PC-3 (cell line): ENCODE measurements at regions not wholly inside any gene's neighbourhood (a gene's known extent, or its start where the extent isn't known, plus 50 kb on each side); places are given as distances from the start of the nearest gene placed in this dataset.
"Not testable (repeated sequence)": the region's sequence is repeated elsewhere in the genome, so short reads cannot be mapped to it uniquely, and the experiment has no call there.

Experiments
- ATAC-seq: fragments of 200-7000 bp; cut with Tn5 transposase; 2 replicates; pipeline ENCODE4 v1.9.1; 2020; ENCODE audit warnings: mild to moderate bottlenecking, moderate library complexity
- BruUV-seq: library from RNA; stranded (reverse); fragments of 400-500 nt; replicated peaks from 2 replicates; lab custom pipeline; 2021; lab: Mats Ljungman, UMichigan
- CTCF ChIA-PET: fragments of 300-600 bp; sonication (Branson Sonifier 250); formaldehyde crosslinking; loops from one replicate; lab custom pipeline; 2022; ENCODE audit warnings: antibody characterized with exemption; lab: Charles Lee
- POLR2A ChIA-PET: fragments of 300-600 bp; sonication (Branson Sonifier 250); formaldehyde crosslinking; loops from one replicate; lab custom pipeline; 2022; ENCODE audit warnings: antibody characterized with exemption; ENCODE audit not compliant: unreplicated experiment; lab: Charles Lee
- DNase-seq: peaks from one replicate; pipeline ENCODE4 v3.0.0-alpha.2; 2015
- H2AFZ ChIP-seq: fragments of 300-600 bp; sonication (generic); 2 replicates; pipeline ENCODE4 v1.6.0; 2016; ENCODE audit warnings: antibody characterized with exemption, low read length
- H3F3A ChIP-seq: fragments of 300-600 bp; sonication (generic); one replicate; pipeline ENCODE4 v1.6.0; 2017; ENCODE audit warnings: antibody characterized with exemption, low read length, control low read depth, mild to moderate bottlenecking; ENCODE audit not compliant: unreplicated experiment
- H3K27ac ChIP-seq: fragments of 300-600 bp; sonication (generic); 2 replicates; pipeline ENCODE4 v1.5.1; 2016; ENCODE audit warnings: mild to moderate bottlenecking, low read length
- H3K27me3 ChIP-seq: fragments of 300-600 bp; sonication (generic); 2 replicates; pipeline ENCODE4 v1.6.1; 2016; ENCODE audit warnings: low read length, mixed read lengths
- H3K36me3 ChIP-seq: fragments of 300-600 bp; sonication (generic); 2 replicates; pipeline ENCODE4 v1.6.1; 2016; ENCODE audit warnings: low read depth, mixed run types, low read length, mixed read lengths
- H3K4me1 ChIP-seq: fragments of 300-600 bp; sonication (generic); 2 replicates; pipeline ENCODE4 v1.5.1; 2016; ENCODE audit warnings: low read length; ENCODE audit not compliant: insufficient read depth
- H3K4me2 ChIP-seq: fragments of 300-600 bp; sonication (generic); 2 replicates; pipeline ENCODE4 v1.6.0; 2016; ENCODE audit warnings: low read length
- H3K4me3 ChIP-seq: fragments of 300-600 bp; sonication (generic); 2 replicates; pipeline ENCODE4 v1.5.1; 2016; ENCODE audit warnings: mild to moderate bottlenecking, low read length, mixed read lengths
- H3K79me2 ChIP-seq: fragments of 300-600 bp; sonication (generic); 2 replicates; pipeline ENCODE4 v1.6.1; 2017; ENCODE audit warnings: low read length, mixed read lengths
- H3K9ac ChIP-seq: fragments of 300-600 bp; sonication (generic); 2 replicates; pipeline ENCODE4 v1.6.0; 2016; ENCODE audit warnings: mild to moderate bottlenecking, low read length
- H3K9me2 ChIP-seq: fragments of 300-600 bp; sonication (generic); replicated peaks from 2 replicates; pipeline ENCODE4 v1.6.1; 2016; ENCODE audit warnings: mixed run types, low read length, mixed read lengths
- H3K9me3 ChIP-seq: fragments of 300-600 bp; sonication (generic); 2 replicates; pipeline ENCODE4 v1.6.1; 2016; ENCODE audit warnings: low read length, mixed read lengths
- H4K20me1 ChIP-seq: fragments of 300-600 bp; sonication (generic); 2 replicates; pipeline ENCODE4 v1.6.1; 2016; ENCODE audit warnings: low read length, mixed read lengths
- CTCF ChIP-seq: fragments of 300-600 bp; sonication (generic); conservative IDR thresholded peaks from 2 replicates; pipeline ENCODE4 v1.5.1; 2017; ENCODE audit warnings: antibody characterized with exemption, low read depth, mild to moderate bottlenecking, low read length
- EZH2 ChIP-seq: fragments of 300-600 bp; sonication (generic); IDR thresholded peaks from one replicate; pipeline ENCODE4 v1.6.1; 2017; ENCODE audit warnings: antibody characterized with exemption, mild to moderate bottlenecking, low read length; ENCODE audit not compliant: unreplicated experiment
- EZH2phosphoT487 ChIP-seq: fragments of 300-600 bp; sonication (generic); IDR thresholded peaks from 2 replicates; pipeline ENCODE4 v1.6.1; 2018; ENCODE audit warnings: mild to moderate bottlenecking, antibody characterized with exemption, low read length, borderline replicate concordance
- intact Hi-C: fragments of 100-400 bp; cut with micrococcal nuclease; formaldehyde crosslinking; loops from 2 replicates; pipeline ENCODE4 v1.9.0; 2023

DNA sequence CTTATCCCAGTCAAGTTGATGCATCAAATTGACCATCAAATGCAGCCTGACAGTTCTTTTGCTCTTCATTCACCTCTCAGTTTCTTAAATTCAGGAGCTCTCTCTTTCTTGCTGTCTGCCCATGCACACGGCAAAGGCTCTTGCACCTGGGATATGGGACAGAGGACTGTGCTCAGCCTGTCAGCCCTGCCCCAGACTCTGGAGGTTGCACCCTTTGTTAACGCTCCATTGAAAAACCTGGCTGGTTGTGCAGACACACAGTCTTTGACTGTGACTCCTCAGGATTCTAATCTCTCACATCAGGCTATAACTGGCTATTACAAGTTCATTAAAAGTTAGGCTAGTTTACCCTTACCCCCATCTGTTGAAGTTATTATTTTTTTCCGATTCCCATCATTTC, 1032.5 kb downstream of the SOCS6 start:
- H3K4me1 ChIP-seq = no peaks in the 10 kb centered on the region
- no peak overlapping the region for H3K4me2 ChIP-seq
- no peaks in the 10 kb centered on the region for H3F3A ChIP-seq
- no peaks in the 10 kb centered on the region for H3K79me2 ChIP-seq
- TF ChIP-seq EZH2phosphoT487 = no peak
- TF ChIP-seq CTCF = no peak
- TF ChIP-seq EZH2 = no peak
- no TSS peak for BruUV-seq
- no peak overlapping the region for H3K4me3 ChIP-seq
- DNase-seq (no peak), ATAC-seq (no peak)
- H3K9ac ChIP-seq = no peak overlapping the region
- ChIA-PET CTCF (no interaction called here), POLR2A (interaction anchor here (0.6 kb wide), 1 partner anchor 25 kb away, joined by 3 read pairs; no protein-coding TSS in a partner anchor)
- H3K27ac ChIP-seq = no peak overlapping the region
- H3K27me3 ChIP-seq = no peaks in the 10 kb centered on the region
- no peaks in the 10 kb centered on the region for H3K9me2 ChIP-seq
- intact Hi-C loops = no loop called here
- no peaks in the 10 kb centered on the region for H3K36me3 ChIP-seq
- H2AFZ ChIP-seq = no peak overlapping the region
- H4K20me1 ChIP-seq = no peaks in the 10 kb centered on the region
- H3K9me3 ChIP-seq = no peaks in the 10 kb centered on the region

GRCh38 chr18:71304856-71305255, 1016.0 kb downstream of the SOCS6 start:
- Histone ChIP-seq H3K27me3 (no peaks in the 10 kb centered on the region), H3K79me2 (no peaks in the 10 kb centered on the region), H4K20me1 (no peaks in the 10 kb centered on the region), H3K4me2 (no peak overlapping the region), H3K9ac (no peak overlapping the region), H2AFZ (no peak overlapping the region), H3K9me2 (no peaks in the 10 kb centered on the region), H3K27ac (no peak overlapping the region), H3K4me3 (no peak overlapping the region), H3K36me3 (no peaks in the 10 kb centered on the region), H3K4me1 (no peaks in the 10 kb centered on the region), H3F3A (no peaks in the 10 kb centered on the region), H3K9me3 (no peaks in the 10 kb centered on the region)
- ATAC-seq = no peak
- no TSS peak for BruUV-seq
- TF ChIP-seq EZH2phosphoT487 (no peak), EZH2 (no peak), CTCF (no peak)
- no peak for DNase-seq
- ChIA-PET POLR2A (no interaction called here), CTCF (no interaction called here)
- intact Hi-C loops = no loop called here

- H3K4me1 ChIP-seq, H3K9ac ChIP-seq, H3K36me3 ChIP-seq, H3K79me2 ChIP-seq, intact Hi-C loops, H2AFZ ChIP-seq, H4K20me1 ChIP-seq, H3K27me3 ChIP-seq, POLR2A ChIA-PET, H3K27ac ChIP-seq, H3K4me2 ChIP-seq, H3K9me2 ChIP-seq, H3K9me3 ChIP-seq, ATAC-seq, CTCF ChIA-PET, H3K4me3 ChIP-seq, BruUV-seq, H3F3A ChIP-seq, DNase-seq: not testable (repeated sequence)
These were observed 1014.9 kb downstream of the SOCS6 start for GRCh38 chr18:71303743-71304142.
